Renal cortex interstitium (tissue), 11 donors: ENCODE measurements at regions not wholly inside any gene's neighbourhood (a gene's known extent, or its start where the extent isn't known, plus 50 kb on each side); places are given as distances from the start of the nearest gene placed in this dataset.
"Not testable (repeated sequence)": the region's sequence is repeated elsewhere in the genome, so short reads cannot be mapped to it uniquely, and the experiment has no call there.

Experiments used
- DNase-seq, 11 donors: peaks; one replicate each; pipeline ENCODE4 v3.0.0-alpha.2; 2013; ENCODE audit warnings: low read depth in 9 of 11, low spot score in 4 of 11; ENCODE audit errors: extremely low read depth in 1 of 11

GRCh38 chr1:60898413-60898812 lies 183.9 kb upstream of the NFIA start:
- DNase-seq: no peak

- no peak for DNase-seq
Observed at GRCh38 chr1:60896701-60897363, 185.5 kb upstream of the NFIA start.

- DNase-seq: no peak
Observed at GRCh38 chr1:60895701-60896100, 186.7 kb upstream of the NFIA start.

- DNase-seq: no peak
Observed at GRCh38 chr1:60895252-60895651, 187.1 kb upstream of the NFIA start.

- no peak for DNase-seq
Observed at GRCh38 chr1:60894741-60895140, 187.6 kb upstream of the NFIA start.

- DNase-seq: no peak
Observed at GRCh38 chr1:60894130-60894529, 188.2 kb upstream of the NFIA start.

- DNase-seq: no peak
Observed at GRCh38 chr1:60893136-60893930, 189.0 kb upstream of the NFIA start.

- DNase-seq: no peak
Observed at GRCh38 chr1:60891765-60892164, 190.6 kb upstream of the NFIA start.

GRCh38 chr1:60891281-60891680 lies 191.1 kb upstream of the NFIA start:
- no peak for DNase-seq

- DNase-seq: no peak
Observed at GRCh38 chr1:60890664-60891063, 191.7 kb upstream of the NFIA start.

- no peak for DNase-seq
Observed at GRCh38 chr1:60889709-60890108, 192.7 kb upstream of the NFIA start.

- DNase-seq: no peak
Observed at GRCh38 chr1:60888126-60888525, 194.2 kb upstream of the NFIA start.

GRCh38 chr1:60886793-60887331 lies 195.5 kb upstream of the NFIA start:
- no peak for DNase-seq

GRCh38 chr1:60886090-60886489 lies 196.3 kb upstream of the NFIA start:
- no peak for DNase-seq

GRCh38 chr1:60880202-60880601 lies 202.2 kb upstream of the NFIA start:
- DNase-seq: no peak

GRCh38 chr1:60878323-60878722 lies 204.0 kb upstream of the NFIA start:
- no peak for DNase-seq

GRCh38 chr1:60877376-60877775 lies 205.0 kb upstream of the NFIA start:
- DNase-seq: no peak

GRCh38 chr1:60876952-60877351 lies 205.4 kb upstream of the NFIA start:
- no peak for DNase-seq

- DNase-seq: no peak
Observed at GRCh38 chr1:60875138-60875537, 207.2 kb upstream of the NFIA start.

- DNase-seq: no peak
Observed at GRCh38 chr1:60874718-60875117, 207.6 kb upstream of the NFIA start.

GRCh38 chr1:60873396-60873795 lies 209.0 kb upstream of the NFIA start:
- DNase-seq: not testable (repeated sequence)
